ENCODE measurements at regions not wholly inside any gene's neighbourhood (a gene's known extent, or its start where the extent isn't known, plus 50 kb on each side); places are given as distances from the start of the nearest gene placed in this dataset.

GRCh38 chr13:94858856-94859255 is 146.5 kb upstream of the SOX21 start:
- TF ChIP-seq TCF3 (CRISPR knock-in tag; IDR thresholded peaks at IDR 0.05) (no peak), POLR2G (IDR thresholded peaks at IDR 0.05; ENCODE audit: low read depth, low read length) (no peak), CTCF (IDR thresholded peaks at IDR 0.05 in 2 of 3, conservative IDR thresholded peaks at IDR 0.05 in 1 of 3; ENCODE audit: insufficient read depth in 2 of 3, low read depth in 1 of 3, low read length in 3 of 3) (no peak), SIX5 (IDR thresholded peaks at IDR 0.05; ENCODE audit: borderline replicate concordance in 1 of 2, insufficient read depth in 1 of 2, low read depth in 1 of 2, low read length in 2 of 2) (no peak), SP1 (CRISPR knock-in tag; IDR thresholded peaks at IDR 0.05) (no peak), RNF219 (CRISPR knock-in tag; IDR thresholded peaks at IDR 0.05) (no peak), JUND (IDR thresholded peaks at IDR 0.05; ENCODE audit: borderline replicate concordance, low read depth, low read length) (no peak), JUND (tag; IDR thresholded peaks at IDR 0.05; ENCODE audit: borderline replicate concordance, low read depth, low read length) (no peak), U2AF1 (optimal IDR thresholded peaks at IDR 0.05; ENCODE audit: low read depth, low read length) (no peak), CREBBP (IDR thresholded peaks at IDR 0.05; ENCODE audit: low read depth, low read length) (no peak), NBN (IDR thresholded peaks at IDR 0.05; ENCODE audit: low read depth) (no peak), RFX1 (IDR thresholded peaks at IDR 0.05) (no peak), GABPB1 (CRISPR knock-in tag; IDR thresholded peaks at IDR 0.05) (no peak), EP300 (IDR thresholded peaks at IDR 0.05; ENCODE audit: low read length) (no peak)

All from K562 (cell line).